Mammary epithelial cell (primary cell): ENCODE measurements at regions not wholly inside any gene's neighbourhood (a gene's known extent, or its start where the extent isn't known, plus 50 kb on each side); places are given as distances from the start of the nearest gene placed in this dataset.

ENCODE experiments used
- CTCF ChIP-seq, 2 donors: IDR thresholded peaks in 1 of 2; conservative IDR thresholded peaks in 1 of 2; 2 replicates each; pipeline ENCODE4 v1.5.1; 2011 to 2012; ENCODE audit warnings: inconsistent platforms in 2 of 2, low read length in 2 of 2, mild to moderate bottlenecking in 2 of 2, control low read depth in 1 of 2, low read depth in 1 of 2; ENCODE audit not compliant: insufficient read depth in 1 of 2; ENCODE audit errors: extremely low read depth in 1 of 2
- EZH2 ChIP-seq: IDR thresholded peaks from 2 replicates; pipeline ENCODE4 v1.6.1; 2012; ENCODE audit warnings: low read length, inconsistent platforms, borderline replicate concordance

DNA sequence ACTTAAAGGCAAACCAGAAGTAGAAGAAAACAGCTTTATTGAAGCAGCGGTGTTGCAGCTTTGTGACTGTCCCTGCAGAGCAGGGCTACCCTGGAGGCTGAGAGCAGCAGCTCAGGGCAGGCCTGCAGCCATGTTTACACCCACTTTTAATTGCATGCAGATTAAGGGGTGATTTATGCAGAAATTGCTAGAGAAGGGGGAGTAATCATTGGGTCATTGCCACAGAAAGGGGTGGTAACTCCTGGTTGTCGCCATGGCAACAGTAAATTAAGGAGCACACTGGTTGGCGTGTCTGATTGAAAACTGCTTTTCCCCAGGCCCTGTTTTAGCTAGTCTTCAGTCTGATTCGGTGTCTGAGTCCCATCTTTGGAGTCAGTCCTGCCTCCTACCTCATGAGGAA, 195.4 kb upstream of the HDAC4 start:
- TF ChIP-seq CTCF (conservative IDR thresholded peaks at IDR 0.05 in 1 of 2, IDR thresholded peaks at IDR 0.05 in 1 of 2; ENCODE audit: extremely low read depth in 1 of 2, insufficient read depth in 1 of 2, low read depth in 1 of 2, low read length in 2 of 2) (no peak), EZH2 (no peak)
